Kidney epithelial cell (primary cell): ENCODE measurements at regions not wholly inside any gene's neighbourhood (a gene's known extent, or its start where the extent isn't known, plus 50 kb on each side); places are given as distances from the start of the nearest gene placed in this dataset.

Experiments used
- DNase-seq: peaks from one replicate; pipeline ENCODE4 v3.0.0-alpha.2; 2010; ENCODE audit warnings: low read depth
- H3K27me3 ChIP-seq: 2 replicates; pipeline ENCODE4 v1.6.0; 2011; ENCODE audit warnings: low read length; ENCODE audit not compliant: control insufficient read depth, insufficient read depth
- H3K36me3 ChIP-seq: 2 replicates; pipeline ENCODE4 v1.5.1; 2011; ENCODE audit warnings: low read length; ENCODE audit not compliant: control insufficient read depth, insufficient read depth
- H3K4me3 ChIP-seq: 2 replicates; pipeline ENCODE4 v1.5.1; 2011; ENCODE audit warnings: low read depth, mild to moderate bottlenecking, control low read depth, low read length
- TF ChIP-seq, protein P1 (sequence below): IDR thresholded peaks from 2 replicates; pipeline ENCODE4 v1.5.1; 2011; ENCODE audit warnings: mild to moderate bottlenecking, moderate library complexity, low read length, control low read depth, inconsistent platforms; ENCODE audit not compliant: insufficient read depth, poor library complexity, severe bottlenecking

DNA sequence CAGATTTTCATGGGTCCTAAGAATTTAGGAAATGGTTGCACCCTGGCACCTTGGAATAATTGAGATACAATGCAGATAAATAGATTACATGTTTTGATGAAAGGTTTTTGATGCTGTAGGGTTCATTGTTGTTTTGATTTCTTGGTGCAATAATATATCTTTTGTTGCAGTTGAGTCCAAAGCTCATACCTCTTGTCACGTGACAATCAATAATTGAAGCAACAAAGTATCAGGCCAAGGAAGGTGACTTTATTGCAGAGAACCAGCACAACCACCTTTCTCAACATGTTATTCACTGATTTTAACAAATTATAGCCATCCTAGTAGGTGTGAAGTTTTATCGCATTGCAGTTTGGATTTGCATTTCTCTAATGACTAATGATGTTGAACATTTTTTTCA is 285.5 kb upstream of the SLCO3A1 start:
- TF ChIP-seq, protein P1, sequence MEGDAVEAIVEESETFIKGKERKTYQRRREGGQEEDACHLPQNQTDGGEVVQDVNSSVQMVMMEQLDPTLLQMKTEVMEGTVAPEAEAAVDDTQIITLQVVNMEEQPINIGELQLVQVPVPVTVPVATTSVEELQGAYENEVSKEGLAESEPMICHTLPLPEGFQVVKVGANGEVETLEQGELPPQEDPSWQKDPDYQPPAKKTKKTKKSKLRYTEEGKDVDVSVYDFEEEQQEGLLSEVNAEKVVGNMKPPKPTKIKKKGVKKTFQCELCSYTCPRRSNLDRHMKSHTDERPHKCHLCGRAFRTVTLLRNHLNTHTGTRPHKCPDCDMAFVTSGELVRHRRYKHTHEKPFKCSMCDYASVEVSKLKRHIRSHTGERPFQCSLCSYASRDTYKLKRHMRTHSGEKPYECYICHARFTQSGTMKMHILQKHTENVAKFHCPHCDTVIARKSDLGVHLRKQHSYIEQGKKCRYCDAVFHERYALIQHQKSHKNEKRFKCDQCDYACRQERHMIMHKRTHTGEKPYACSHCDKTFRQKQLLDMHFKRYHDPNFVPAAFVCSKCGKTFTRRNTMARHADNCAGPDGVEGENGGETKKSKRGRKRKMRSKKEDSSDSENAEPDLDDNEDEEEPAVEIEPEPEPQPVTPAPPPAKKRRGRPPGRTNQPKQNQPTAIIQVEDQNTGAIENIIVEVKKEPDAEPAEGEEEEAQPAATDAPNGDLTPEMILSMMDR = no peak
- no peaks in the 10 kb centered on the region for H3K27me3 ChIP-seq
- no peak for DNase-seq

DNA sequence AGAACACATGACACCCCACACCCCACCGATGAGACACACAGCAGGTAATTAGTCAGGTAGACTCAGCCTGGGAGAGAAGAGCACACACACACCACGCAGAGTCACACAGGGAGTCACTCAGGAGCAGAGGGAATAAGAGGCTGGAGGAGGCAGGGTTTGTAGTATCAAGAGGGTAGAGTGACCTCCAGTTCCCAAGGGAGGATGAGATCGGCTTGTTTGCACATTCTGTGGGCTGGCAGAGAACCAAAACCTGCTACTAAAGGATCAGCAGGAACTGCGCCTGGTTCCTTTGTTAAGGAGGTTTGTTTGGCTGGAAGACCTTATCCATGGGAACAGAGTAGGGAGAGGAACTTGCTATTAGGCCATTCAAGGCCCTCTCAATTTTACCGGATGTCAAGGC is 281.4 kb upstream of the SLCO3A1 start:
- no peaks in the 10 kb centered on the region for H3K36me3 ChIP-seq
- DNase-seq = no peak
- no peaks in the 10 kb centered on the region for H3K27me3 ChIP-seq
- no peak overlapping the region for H3K4me3 ChIP-seq
- TF ChIP-seq, protein P1 = no peak

More for the DNA sequence above, 285.5 kb upstream of the SLCO3A1 start:
- Histone ChIP-seq H3K36me3 (no peaks in the 10 kb centered on the region), H3K4me3 (no peak overlapping the region)

DNA sequence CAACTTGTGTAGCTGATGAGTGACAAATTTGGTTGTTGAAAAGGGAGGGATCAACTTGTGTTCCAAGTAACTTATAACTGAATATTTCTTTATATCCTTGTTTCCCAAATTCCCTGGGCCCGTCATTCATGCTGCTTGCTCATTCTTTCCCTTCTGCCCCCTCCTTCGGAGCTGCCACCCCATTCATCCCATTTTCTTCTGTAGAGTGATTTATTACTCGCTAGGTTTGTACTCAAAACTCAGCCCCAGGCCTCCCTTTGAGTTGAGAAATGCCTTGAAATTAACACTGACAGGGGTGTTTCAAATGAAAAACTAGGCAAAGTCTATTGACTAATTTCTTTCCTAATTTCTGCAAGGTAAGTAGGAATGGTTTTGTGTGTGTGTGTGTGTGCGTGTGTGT is 277.4 kb upstream of the SLCO3A1 start:
- no peak overlapping the region for H3K4me3 ChIP-seq
- DNase-seq = no peak
- no peaks in the 10 kb centered on the region for H3K27me3 ChIP-seq
- TF ChIP-seq, protein P1 = no peak
- no peaks in the 10 kb centered on the region for H3K36me3 ChIP-seq

DNA sequence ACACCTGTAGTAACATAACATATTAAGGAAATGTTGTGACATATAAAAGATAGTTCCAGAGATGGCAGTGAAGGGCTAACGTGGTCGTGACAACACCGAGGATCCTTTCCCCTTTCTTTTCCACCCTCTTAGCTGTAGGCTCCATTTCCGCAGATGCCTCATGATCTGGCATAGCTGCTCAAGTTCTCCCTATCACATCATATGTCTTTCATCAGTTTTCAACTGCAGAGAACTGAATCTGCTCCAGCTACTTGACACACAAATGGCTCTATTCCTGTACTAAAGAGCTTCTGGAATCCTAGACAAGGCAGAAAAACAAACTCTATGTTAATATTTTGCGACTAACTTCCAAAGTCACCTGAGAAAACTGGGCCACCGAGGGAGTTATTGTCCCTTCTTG is 275.0 kb upstream of the SLCO3A1 start:
- TF ChIP-seq, protein P1 = no peak
- Histone ChIP-seq H3K4me3 (no peak overlapping the region), H3K36me3 (no peaks in the 10 kb centered on the region), H3K27me3 (no peaks in the 10 kb centered on the region)
- DNase-seq = no peak

DNA sequence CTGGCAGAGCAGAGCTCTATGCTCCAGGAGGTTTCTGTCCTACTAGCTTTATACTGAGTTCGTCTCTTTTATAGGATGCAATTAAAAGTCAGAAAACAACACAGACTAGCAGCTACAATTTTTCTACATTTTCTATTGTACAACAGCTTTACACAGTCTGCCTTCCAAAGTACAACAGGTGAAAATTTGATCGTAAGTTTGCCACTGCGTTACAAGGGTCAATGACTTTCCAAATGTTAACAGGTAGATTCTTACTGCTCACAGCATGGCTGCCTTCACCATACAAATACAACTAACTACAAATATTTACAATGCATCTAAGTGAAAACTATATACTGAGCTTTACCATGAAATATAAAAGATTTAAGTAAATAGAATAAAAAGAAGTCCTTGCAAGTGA is 268.6 kb upstream of the SLCO3A1 start:
- no peaks in the 10 kb centered on the region for H3K36me3 ChIP-seq
- H3K4me3 ChIP-seq = no peak overlapping the region
- TF ChIP-seq, protein P1 = no peak
- no peak for DNase-seq
- H3K27me3 ChIP-seq = no peaks in the 10 kb centered on the region

DNA sequence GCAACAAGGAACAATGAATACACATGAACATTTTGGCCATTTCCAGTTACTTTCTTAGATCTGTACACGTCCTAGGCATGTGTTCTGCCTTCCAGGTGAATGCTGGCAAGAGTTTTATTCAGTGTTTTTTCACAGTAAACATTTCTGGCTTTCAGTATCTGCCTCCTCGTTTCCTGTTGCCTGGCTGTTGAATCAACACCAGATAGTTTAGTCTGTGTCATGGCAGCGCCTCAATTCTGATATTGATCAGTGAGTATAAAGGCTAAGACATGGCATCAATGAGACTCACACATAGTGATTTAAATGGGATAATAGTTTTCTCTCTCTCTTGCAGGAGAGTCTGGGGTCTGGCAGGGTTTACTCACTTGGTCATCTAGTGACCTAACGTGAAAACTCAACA is 266.9 kb upstream of the SLCO3A1 start:
- TF ChIP-seq, protein P1 = no peak
- Histone ChIP-seq H3K36me3 (no peaks in the 10 kb centered on the region), H3K27me3 (no peaks in the 10 kb centered on the region), H3K4me3 (no peak overlapping the region)
- DNase-seq = no peak
